ENCODE measurements at regions not wholly inside any gene's neighbourhood (a gene's known extent, or its start where the extent isn't known, plus 50 kb on each side); places are given as distances from the start of the nearest gene placed in this dataset.

GRCh38 chr1:219398815-219399396 lies 214.0 kb downstream of the ZC3H11B start:
- TF ChIP-seq EZH2 (IDR thresholded peaks at IDR 0.05; ENCODE audit: borderline replicate concordance, low read depth, low read length, severe bottlenecking) (no peak), CTCF (IDR thresholded peaks at IDR 0.05; ENCODE audit: borderline replicate concordance, extremely low read depth, low read length, poor library complexity, severe bottlenecking) (no peak)

Measured in DND-41 (cell line).